ENCODE measurements at regions not wholly inside any gene's neighbourhood (a gene's known extent, or its start where the extent isn't known, plus 50 kb on each side); places are given as distances from the start of the nearest gene placed in this dataset.

DNA sequence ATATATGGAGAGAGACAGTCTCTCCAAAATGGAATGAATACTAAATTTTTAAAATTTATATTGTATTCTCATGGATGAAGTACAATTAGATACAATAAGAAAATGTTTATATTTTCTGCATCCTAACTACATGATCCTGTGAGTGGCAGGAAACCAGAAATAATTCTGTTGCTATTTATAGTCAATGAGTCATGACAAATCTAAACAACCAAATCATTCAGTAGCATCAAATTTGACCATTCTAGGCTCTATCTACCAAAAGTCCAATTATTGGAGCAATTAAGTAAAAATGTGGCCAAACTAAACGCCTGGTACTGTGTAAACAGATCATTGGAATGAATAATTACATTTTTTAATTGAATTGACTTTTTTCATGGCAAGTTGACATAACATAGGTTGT, 959.8 kb downstream of the EPHA7 start:
- TF ChIP-seq, protein P1, sequence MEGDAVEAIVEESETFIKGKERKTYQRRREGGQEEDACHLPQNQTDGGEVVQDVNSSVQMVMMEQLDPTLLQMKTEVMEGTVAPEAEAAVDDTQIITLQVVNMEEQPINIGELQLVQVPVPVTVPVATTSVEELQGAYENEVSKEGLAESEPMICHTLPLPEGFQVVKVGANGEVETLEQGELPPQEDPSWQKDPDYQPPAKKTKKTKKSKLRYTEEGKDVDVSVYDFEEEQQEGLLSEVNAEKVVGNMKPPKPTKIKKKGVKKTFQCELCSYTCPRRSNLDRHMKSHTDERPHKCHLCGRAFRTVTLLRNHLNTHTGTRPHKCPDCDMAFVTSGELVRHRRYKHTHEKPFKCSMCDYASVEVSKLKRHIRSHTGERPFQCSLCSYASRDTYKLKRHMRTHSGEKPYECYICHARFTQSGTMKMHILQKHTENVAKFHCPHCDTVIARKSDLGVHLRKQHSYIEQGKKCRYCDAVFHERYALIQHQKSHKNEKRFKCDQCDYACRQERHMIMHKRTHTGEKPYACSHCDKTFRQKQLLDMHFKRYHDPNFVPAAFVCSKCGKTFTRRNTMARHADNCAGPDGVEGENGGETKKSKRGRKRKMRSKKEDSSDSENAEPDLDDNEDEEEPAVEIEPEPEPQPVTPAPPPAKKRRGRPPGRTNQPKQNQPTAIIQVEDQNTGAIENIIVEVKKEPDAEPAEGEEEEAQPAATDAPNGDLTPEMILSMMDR (optimal IDR thresholded peaks at IDR 0.05 in 1 of 3, IDR thresholded peaks at IDR 0.05 in 1 of 3, conservative IDR thresholded peaks at IDR 0.05 in 1 of 3; ENCODE audit: extremely low read depth in 1 of 3, insufficient read depth in 2 of 3, low read length in 3 of 3) = no peak
- no peak for TF ChIP-seq EZH2 (IDR thresholded peaks at IDR 0.05; ENCODE audit: low read length)

Measured in keratinocyte (primary cell).